IPS-NIHi7 (cell line): ENCODE measurements at regions not wholly inside any gene's neighbourhood (a gene's known extent, or its start where the extent isn't known, plus 50 kb on each side); places are given as distances from the start of the nearest gene placed in this dataset.

Experiments
- DNase-seq: peaks from one replicate; pipeline ENCODE4 v3.0.0; 2012; ENCODE audit warnings: mixed read lengths; ENCODE audit errors: extremely low spot score

DNA sequence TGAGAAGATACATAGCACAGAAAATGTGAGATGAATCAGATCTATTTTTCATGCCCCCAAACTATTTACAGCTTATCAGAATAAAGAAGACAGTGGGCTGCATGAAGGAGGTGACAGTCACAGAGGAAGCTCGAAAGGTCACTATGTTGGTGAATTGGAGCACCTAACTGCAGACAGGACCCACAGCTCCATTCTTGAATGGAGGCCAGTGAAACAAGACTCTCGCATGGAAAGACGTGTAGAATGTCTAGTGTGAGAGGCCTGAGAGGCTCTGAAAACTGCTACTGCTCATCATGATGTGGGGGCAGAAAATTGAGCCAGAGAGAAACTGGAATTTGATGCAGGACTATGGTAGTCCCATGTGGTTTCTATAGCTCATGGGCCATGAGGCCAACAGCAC lies 60.3 kb upstream of the CCDC190 start:
- DNase-seq, result no peak

DNA sequence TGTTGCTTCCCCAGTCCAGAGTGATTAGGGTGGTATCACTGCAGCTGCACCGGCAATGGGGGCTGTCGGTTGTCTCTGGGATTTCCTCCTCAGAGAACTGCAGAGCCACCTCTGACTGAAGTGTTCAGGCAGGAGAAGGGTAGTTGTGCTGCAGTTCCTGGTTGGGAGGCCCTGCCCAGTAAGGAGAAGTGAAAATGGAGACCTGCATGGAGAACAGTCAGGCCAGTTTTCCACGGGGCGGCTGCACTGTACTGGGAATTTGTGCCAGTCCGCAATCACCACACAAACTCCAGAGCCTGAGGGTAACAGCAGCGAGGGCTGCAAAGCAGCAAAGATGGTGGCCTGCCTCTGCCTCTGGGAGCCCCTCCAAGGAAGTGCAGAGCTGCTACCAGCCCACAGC lies 58.1 kb upstream of the CCDC190 start:
- no peak for DNase-seq

DNA sequence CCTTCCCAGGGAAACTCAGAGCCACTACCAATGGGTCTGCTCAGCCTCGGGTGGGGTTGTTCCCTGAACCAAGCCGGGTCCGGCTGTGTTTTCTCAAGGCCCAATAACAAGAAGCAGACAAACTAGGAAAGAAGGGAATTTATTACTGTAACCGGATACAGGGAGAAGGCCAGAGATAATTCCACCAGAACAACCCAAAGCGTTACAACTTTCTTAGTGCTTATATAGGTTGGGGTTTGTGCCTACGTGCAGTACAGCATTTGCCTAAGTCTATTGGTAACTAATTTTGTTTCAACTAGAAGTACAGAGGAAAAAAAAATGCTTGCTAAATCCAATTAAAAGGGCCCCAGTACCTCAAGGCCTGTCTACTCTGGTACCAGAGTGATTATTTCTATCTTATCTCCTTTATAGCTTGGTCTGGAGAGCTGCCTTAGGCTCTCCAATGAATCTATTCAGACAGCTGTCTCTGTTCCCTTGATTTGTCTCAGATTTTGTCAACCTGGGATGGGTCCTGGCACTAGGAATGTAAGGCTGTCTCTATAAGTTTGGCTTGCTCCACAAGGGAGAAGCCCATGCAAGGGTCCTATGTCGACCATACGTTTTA lies 57.3 kb upstream of the CCDC190 start:
- DNase-seq, result no peak

DNA sequence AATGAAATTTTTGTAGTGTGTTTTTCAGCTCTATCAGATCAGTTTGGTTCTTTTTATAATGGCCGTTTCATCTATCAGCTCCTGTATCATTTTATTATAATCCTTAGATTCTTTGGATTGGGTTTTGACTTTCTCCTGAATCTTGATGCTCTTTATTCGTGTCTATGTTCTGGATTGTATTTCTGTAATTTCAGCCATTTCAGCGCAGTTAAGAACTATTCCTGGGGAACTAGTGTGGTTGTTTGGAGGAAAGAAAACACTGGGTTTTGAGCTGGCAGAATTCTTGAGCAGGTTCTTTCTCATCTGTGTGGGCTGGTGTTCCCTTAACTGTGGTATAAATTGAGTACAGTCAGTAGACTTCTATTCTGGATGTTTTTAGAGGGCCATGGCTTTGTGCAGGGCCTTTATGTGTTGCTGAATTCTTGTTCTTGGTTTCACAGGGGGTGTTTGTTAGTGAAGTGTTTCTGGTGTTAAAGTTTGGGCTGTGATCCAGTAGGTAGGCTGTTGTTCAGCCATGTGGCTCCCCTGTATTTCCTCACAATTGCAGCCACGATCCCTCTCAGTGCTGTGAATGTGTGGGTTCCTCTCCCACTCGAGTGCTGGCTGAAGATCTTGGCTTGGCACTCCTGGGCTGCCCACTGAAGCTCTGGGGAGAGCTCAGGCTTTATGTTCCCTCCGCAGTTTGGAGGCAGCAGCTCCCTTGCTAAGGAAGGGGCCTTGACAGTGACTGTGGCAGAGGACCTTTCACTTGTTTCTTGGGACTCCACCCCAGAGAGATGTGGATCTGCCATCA lies 56.0 kb upstream of the CCDC190 start:
- no peak for DNase-seq

DNA sequence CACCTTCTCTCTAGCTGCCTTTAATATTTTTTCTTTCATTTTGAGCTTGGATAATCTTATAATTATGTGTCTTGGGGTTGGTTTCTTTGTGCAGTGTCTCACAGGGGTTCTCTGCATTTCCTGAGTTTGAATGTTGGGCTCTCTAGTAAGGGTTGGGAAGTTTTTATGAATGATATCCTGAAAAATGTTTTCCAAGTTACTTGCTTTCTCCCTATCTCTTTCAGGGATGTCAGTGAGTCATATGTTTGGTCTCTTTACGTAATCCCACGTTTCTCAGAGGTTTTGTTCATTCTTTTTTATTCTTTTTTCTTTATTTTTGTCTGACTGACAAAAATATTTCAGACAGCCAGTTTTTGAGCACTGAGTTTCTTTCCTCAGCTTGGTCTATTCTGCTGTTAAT lies 55.4 kb upstream of the CCDC190 start:
- DNase-seq, result no peak

DNA sequence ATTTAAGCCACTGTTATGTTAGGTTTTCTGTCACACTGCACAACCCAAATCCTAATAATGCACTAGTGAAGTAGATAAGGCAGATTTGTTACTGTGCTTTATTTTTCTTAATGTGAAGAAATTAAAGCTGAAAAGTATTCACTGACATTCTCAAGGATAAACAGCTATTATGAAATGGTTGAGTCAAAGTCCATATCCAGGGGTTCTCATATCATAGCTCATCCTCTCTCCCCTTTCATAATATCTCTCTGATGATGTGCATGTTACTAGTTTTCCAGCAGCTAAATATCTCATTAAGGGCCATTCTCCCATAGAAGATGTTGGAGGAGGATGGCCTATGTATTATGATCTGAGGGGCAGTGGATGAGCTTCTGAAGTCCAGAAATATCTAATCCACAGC lies 53.6 kb upstream of the CCDC190 start:
- no peak for DNase-seq

DNA sequence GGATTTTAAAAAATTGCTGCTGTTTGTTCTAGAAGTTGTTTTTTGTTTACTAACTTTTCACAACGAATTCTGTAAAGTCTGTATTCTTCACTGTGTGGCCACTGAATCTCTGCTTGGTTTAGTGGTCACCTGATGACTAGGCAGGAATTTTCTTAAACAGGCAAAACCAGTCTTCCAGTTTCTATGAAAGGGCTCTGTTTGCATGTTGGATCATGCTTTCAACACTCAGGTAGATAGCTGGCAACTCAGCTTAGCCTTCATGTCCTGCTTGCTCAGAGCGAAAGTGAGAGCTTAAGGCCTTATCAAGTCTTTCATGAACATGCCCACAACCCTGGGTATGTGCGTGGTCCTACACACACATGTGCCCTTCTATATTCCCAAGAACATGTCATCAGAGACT lies 52.4 kb upstream of the CCDC190 start:
- no peak for DNase-seq

DNA sequence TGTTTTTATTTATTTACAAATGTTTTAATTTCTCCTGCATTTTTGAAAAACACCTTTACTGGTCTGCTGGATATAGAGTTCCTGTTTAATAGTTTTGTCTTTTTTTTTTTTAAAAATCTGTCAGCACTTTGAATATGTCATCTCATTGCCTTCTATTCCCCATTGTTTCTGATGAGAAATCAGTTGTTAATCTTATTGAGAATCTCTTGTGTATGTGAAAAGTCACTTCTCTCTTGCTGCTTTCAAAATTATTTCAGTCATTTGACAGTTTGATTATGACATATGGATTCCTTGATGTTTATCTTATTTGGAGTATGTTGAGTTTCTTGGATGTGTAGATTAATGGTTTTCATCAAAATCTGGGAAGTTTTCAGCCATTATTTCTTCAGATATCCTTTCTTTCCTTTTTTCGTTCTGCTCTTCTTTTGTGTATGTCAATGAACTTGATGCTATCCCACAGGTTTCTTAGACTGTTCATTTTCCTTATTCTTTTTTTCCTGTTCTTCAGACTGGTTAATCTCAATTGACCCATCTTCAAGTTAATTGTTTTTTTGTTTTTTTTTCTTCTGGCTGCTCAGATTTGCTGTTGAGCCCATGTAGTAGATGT lies 51.2 kb upstream of the CCDC190 start:
- DNase-seq, result no peak
